ENCODE measurements at regions not wholly inside any gene's neighbourhood (a gene's known extent, or its start where the extent isn't known, plus 50 kb on each side); places are given as distances from the start of the nearest gene placed in this dataset.

- TF ChIP-seq USF2 (IDR thresholded peaks at IDR 0.05; ENCODE audit: low read length) (no peak), E2F6 (IDR thresholded peaks at IDR 0.05) (no peak)
These were observed 341.0 kb upstream of the OPRM1 start (continued) for GRCh38 chr6:153698001-153698400.
